ENCODE measurements at regions not wholly inside any gene's neighbourhood (a gene's known extent, or its start where the extent isn't known, plus 50 kb on each side); places are given as distances from the start of the nearest gene placed in this dataset.
"Not testable (repeated sequence)": the region's sequence is repeated elsewhere in the genome, so short reads cannot be mapped to it uniquely, and the experiment has no call there.

GRCh38 chrX:26851981-26852380, 611.2 kb downstream of the PPP4R3C start:
- peak; percentile 65 for DNase-seq

- DNase-seq: peak; percentile 72
Measured at GRCh38 chrX:26848511-26848910, 614.6 kb downstream of the PPP4R3C start.

- DNase-seq: peak; percentile 67
Measured at GRCh38 chrX:26845056-26845455, 618.1 kb downstream of the PPP4R3C start.

- no peak for DNase-seq
Measured at GRCh38 chrX:26822448-26822847, 606.5 kb downstream of the MAGEB5 start.

DNA sequence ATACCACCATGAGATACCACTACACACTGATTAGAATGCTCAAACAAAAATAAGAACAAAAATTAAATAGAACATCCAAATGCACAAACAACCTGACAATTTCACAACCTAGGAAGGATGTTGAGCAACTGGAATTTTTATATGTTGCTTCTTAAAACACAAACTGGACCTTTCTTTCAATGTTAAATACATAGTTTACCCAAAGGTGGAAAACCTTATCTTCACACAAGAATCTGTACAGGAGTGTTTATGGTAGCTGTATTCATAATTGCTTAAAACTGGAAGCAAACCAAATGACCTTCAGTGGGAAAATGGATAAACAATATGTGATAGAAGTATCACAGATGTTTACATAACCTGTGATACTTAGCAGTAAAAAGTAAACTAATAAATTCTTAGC, 573.8 kb downstream of the MAGEB5 start:
- no peak for DNase-seq

GRCh38 chrX:26788402-26788998, 572.5 kb downstream of the MAGEB5 start:
- peak; percentile 14 for DNase-seq

GRCh38 chrX:26783512-26784225, 567.7 kb downstream of the MAGEB5 start:
- peak; percentile 29 for DNase-seq

DNA sequence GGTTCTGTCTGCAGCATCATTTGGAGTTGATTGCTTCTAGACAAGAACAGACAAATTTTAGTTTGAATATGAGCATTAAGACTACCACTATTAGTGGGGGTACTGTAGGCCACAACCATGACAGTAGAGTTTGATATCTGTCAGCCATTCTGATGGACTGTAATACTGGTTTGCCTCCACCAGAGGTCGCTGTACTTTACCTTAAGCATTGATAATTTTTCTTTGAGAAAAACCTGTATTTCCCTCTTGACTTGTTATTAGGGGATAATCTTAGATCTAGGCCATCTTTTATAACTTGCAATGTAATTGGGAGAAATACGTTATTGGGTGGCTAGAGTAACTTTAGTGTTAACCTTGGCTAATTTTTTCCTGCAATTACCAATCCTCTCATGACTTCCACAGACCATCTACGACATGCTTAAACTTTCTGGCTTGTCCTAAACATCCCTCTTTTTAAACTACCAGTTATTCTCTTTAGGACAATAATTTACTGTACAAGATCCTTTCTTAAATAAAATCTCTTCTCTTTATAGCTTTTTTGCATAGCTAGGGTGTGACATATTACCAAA, 562.4 kb downstream of the MAGEB5 start:
- DNase-seq: no peak

DNA sequence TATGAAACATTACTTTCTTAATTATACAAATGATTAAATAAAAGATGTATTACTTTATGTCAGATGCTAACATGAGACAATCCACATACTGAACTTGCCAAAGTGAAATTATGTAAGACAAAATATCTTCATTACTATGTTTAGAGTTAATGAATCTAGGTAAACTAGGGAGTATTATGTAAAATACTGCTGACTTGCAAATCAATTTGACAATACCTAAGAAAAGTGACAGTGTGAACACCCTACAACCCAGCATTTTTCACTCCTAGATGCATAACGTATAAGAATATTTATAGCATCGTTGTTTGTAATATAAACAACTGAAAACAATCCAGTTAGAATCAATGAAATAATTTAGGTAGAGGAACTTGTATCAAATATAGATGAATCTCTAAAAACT, 546.3 kb downstream of the MAGEB5 start:
- DNase-seq: no peak

- DNase-seq: not testable (repeated sequence)
Measured at GRCh38 chrX:26755760-26756159, 539.8 kb downstream of the MAGEB5 start.

DNA sequence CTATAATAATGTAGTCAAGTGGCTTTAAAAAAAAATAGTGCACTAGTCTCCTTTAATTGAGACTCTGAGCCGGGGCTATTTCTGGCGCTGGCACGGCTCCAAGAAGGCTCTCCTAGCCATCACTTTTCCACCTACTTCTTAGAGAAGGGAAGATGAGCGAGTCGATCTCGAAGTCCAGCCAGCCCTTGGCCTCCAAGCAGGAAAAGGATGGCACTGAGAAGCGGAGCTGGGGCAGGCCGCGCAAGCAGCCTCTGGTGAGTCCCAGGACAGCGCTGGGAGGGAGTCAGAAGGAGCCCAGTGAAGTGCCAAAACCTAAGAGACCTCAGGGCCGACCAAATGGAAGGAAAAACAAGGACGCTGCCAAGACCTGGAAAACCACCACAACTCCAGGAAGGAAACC, 531.9 kb downstream of the MAGEB5 start:
- DNase-seq: no peak

DNA sequence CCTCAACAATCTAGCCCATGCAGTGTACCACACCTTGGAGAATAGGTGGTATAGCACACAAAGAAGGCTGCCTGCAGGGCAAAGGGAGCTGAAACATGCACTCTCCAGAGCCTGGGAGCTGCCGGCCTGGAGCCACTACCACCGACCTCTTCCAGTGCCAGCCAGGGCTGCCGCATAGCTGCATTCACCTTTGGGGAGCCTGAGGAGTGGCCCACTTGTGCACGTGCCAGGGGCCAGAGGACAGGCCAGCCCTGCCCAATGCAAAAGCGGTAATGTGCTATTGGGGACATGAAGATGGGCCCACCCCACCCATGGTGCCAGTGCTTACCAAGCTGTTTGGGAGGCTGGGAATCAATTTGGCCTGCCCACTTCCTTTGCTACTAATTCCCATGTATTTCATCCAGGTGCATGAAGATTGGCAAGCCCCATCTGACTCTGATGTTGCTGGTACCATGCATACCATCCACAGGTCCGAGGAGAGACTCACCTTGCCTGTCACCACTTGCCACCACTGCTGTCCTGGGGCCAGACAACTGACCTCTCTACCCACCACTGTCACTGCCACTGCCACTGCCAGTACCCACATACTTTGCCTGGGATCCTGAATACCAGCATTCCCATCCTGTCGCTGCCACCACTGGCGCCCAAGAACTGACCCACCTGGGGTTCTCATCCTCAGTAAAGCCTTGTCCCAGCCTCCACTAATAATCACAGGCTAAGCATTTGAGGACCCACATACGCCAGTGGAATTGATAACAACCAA, 506.9 kb downstream of the MAGEB5 start:
- DNase-seq: no peak

GRCh38 chrX:26672571-26672970, 456.6 kb downstream of the MAGEB5 start:
- peak; percentile 76 for DNase-seq

DNA sequence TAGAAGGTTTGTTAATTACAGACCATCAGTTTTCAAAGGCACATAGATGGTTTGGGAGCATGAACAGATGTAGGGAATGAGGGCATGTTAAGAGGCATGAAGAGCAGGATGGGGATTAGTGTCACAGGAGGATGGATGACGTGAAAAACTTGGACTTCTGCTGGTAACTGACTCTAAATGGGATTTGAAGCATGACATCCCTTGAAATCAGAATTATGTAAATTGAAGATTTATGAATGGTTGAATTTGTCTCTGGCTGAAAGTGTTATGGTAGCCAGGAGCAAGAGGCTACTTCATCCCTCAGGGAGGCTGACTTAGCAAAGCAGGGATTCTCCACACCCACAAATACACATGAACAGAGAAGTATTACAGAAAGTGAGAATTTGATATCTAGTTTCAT, 454.6 kb downstream of the MAGEB5 start:
- no peak for DNase-seq

GRCh38 chrX:26664919-26665318, 448.9 kb downstream of the MAGEB5 start:
- no peak for DNase-seq

- no peak for DNase-seq
Measured at GRCh38 chrX:26653050-26653449, 437.1 kb downstream of the MAGEB5 start.

- no peak for DNase-seq
Measured at GRCh38 chrX:26651755-26652154, 435.8 kb downstream of the MAGEB5 start.

DNA sequence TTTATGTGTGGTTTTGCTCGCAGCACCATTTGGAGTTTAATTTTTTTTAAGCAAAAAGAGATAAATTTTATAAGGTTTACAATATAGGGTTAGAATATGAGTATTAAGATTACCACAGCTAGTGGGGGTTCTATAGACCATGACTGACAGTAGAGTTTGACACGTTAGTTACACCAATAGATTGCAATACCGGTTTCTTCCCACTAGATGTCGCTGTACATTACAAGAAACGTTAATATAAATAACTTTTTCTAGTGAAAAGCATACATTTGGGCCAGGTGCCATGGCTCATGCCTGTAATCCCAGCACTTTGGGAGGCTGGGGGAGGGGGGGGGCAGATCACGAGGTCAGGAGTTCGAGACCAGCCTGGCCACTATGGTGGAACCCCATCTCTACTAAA, 433.6 kb downstream of the MAGEB5 start:
- peak; percentile 15 for DNase-seq

DNA sequence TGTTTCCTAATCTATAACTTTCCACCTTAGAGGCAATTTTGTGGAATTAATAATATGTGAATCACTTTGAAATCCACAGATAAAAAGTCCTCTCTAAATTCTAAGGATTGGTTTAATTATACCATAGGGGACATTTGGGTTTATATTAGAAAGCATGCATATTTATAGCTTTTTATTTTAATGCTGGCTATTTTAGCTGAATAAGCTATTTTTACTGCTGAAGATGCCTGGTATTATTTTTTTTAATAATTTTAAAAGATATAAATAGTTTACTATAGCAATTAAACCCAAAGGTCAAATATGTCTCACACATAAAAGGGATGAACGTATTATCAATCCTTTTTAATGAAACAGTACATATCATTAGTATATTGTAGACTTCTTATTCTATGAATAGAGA, 415.4 kb downstream of the MAGEB5 start:
- no peak for DNase-seq

- peak; percentile 80 for DNase-seq
Measured at GRCh38 chrX:26613956-26614355, 398.0 kb downstream of the MAGEB5 start.

DNA sequence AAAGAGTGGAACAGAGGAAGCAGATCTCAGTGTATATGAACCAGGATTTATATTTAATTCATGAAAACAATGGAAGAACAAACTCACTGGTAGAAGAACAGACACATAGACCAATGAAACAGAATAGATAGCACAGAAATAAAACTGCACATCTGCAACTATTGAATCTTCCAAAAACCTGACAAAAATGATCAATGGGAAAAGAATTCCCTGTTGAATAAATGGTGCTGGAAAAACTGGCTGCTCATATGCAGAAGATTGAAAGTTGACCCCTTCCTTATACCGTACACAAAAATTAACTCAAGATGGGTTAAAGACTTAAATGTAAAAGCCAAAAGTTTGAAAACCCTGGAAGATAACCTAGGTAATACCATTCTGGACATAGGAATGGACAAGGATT, 391.0 kb downstream of the MAGEB5 start:
- no peak for DNase-seq

DNA sequence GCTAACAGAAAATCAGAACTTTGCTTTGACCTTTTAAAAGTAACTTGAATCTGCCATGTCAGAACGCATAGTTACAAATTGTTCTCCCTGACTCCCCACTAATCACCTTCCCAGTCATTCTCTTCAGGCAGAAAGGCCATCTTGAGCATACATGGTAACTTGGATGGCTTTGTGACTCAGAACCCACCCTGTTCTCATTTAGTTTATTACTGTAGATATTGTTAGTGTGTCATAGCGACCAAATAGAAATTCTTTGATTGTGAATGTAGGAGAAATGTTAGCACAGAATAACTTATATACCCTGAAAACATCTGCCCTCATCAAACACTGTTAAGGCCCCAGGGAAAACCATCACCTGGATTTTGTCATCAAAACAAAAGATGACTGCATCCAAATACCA, 382.0 kb downstream of the MAGEB5 start:
- DNase-seq: no peak

DNA sequence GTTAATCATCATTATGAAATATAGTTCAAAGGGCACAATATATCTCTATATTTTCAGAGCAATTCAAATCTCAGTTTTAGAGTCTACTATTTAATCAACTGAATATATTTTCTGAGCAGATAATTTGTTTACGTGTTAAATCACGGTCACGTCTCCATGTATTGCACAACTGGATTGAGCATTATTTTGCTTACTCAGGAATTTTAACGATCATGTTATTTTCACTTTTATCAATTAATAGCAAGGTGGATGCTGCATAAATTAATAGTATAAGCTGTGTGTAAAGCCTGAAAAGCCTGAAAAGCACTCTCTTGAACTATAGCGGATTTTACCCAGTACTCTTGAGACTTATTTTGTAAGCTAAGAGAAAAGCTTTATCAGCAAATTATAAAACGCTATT, 374.9 kb downstream of the MAGEB5 start:
- no peak for DNase-seq

DNA sequence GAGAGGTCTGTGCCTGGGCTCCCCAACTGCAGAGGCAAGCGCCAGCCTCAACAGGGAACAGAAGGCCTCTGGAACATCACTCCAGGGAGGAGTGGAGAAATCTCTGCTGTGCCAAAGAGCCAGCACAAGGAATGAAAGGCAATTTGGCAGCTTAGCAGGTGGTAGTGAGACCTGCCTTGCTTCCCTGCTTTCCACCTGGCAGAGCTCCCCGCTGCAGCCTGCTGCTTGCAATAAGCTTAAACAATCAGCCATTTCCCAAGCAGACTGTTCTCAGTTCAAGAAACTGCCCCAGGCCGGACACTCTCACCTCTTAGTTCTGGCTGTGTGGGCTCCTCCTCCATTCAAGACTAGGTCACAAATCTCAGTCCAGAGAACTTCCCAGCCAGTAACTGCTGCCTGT, 370.6 kb downstream of the MAGEB5 start:
- DNase-seq: no peak
